Suprapubic skin (tissue), 4 donors: ENCODE measurements at regions not wholly inside any gene's neighbourhood (a gene's known extent, or its start where the extent isn't known, plus 50 kb on each side); places are given as distances from the start of the nearest gene placed in this dataset.

Source experiments
- CTCF ChIP-seq, 2 donors: fragments of 200-600 bp in 1 of 2; fragments of 450-650 bp in 1 of 2; sonication (generic) in 1 of 2; IDR thresholded peaks; one replicate each; pipeline ENCODE4 v1.5.1; 2016 to 2019; ENCODE audit warnings: antibody characterized with exemption in 2 of 2, mild to moderate bottlenecking in 1 of 2, moderate library complexity in 1 of 2
- EP300 ChIP-seq: sonication (generic); formaldehyde crosslinking; IDR thresholded peaks from one replicate; pipeline ENCODE4 v1.6.1; 2017; ENCODE audit warnings: antibody characterized with exemption
- POLR2A ChIP-seq, 2 donors: fragments of 450-650 bp; IDR thresholded peaks; one replicate each; pipeline ENCODE4 v1.6.1; 2017; ENCODE audit warnings: antibody characterized with exemption in 2 of 2, mild to moderate bottlenecking in 2 of 2, moderate library complexity in 2 of 2
- POLR2AphosphoS5 ChIP-seq, 3 donors: sonication (generic); formaldehyde crosslinking; IDR thresholded peaks; one replicate each; pipeline ENCODE4 v1.6.1; 2017; ENCODE audit warnings: antibody characterized with exemption in 3 of 3

GRCh38 chr2:204389856-204390255 is 155.4 kb upstream of the PARD3B start:
- TF ChIP-seq CTCF (IDR thresholded peaks at IDR 0.05), result no peak
- no peak for TF ChIP-seq POLR2AphosphoS5 (IDR thresholded peaks at IDR 0.05)
- TF ChIP-seq EP300, result no peak
- TF ChIP-seq POLR2A (IDR thresholded peaks at IDR 0.05), result no peak
